IPS-20b (cell line): ENCODE measurements at regions not wholly inside any gene's neighbourhood (a gene's known extent, or its start where the extent isn't known, plus 50 kb on each side); places are given as distances from the start of the nearest gene placed in this dataset.
"Not testable (repeated sequence)": the region's sequence is repeated elsewhere in the genome, so short reads cannot be mapped to it uniquely, and the experiment has no call there.

Source experiments
- H3K27ac ChIP-seq: one replicate; pipeline ENCODE4 v1.5.1; 2013; ENCODE audit warnings: low read length
- H3K27me3 ChIP-seq: 2 replicates; pipeline ENCODE4 v1.6.1; 2013; ENCODE audit warnings: mild to moderate bottlenecking, low read length, inconsistent platforms; ENCODE audit not compliant: insufficient read depth
- H3K36me3 ChIP-seq: 2 replicates; pipeline ENCODE4 v1.6.1; 2013; ENCODE audit warnings: low read depth, mild to moderate bottlenecking, inconsistent platforms, low read length, moderate library complexity; ENCODE audit not compliant: insufficient read depth
- H3K4me1 ChIP-seq: 2 replicates; pipeline ENCODE4 v1.6.1; 2013; ENCODE audit warnings: mild to moderate bottlenecking, control low read depth, inconsistent platforms, low read length, moderate library complexity; ENCODE audit not compliant: insufficient read depth
- H3K4me3 ChIP-seq: 2 replicates; pipeline ENCODE4 v1.5.1; 2013; ENCODE audit warnings: mild to moderate bottlenecking, low read length, inconsistent platforms
- H3K9ac ChIP-seq: 2 replicates; pipeline ENCODE4 v1.6.1; 2013; ENCODE audit warnings: low read depth, mild to moderate bottlenecking, inconsistent platforms, low read length, moderate library complexity
- H3K9me3 ChIP-seq: 2 replicates; pipeline ENCODE4 v1.6.1; 2013; ENCODE audit warnings: mild to moderate bottlenecking, low read depth, low read length, inconsistent platforms; ENCODE audit not compliant: insufficient read depth

- not testable (repeated sequence) for H3K27me3 ChIP-seq, H3K9ac ChIP-seq, H3K4me3 ChIP-seq
Observed at GRCh38 chr2:90253306-90253705, 1561.8 kb downstream of the RPIA start.

GRCh38 chr2:90266888-90267287, 1575.4 kb downstream of the RPIA start:
- not testable (repeated sequence) for H3K27ac ChIP-seq, H3K4me3 ChIP-seq, H3K9ac ChIP-seq, H3K9me3 ChIP-seq, H3K27me3 ChIP-seq, H3K36me3 ChIP-seq, H3K4me1 ChIP-seq

More at GRCh38 chr2:90253306-90253705, 1561.8 kb downstream of the RPIA start:
- not testable (repeated sequence) for H3K4me1 ChIP-seq, H3K9me3 ChIP-seq, H3K27ac ChIP-seq, H3K36me3 ChIP-seq

- H3K36me3 ChIP-seq, H3K4me3 ChIP-seq, H3K4me1 ChIP-seq, H3K27me3 ChIP-seq, H3K27ac ChIP-seq, H3K9ac ChIP-seq, H3K9me3 ChIP-seq: not testable (repeated sequence)
Observed at GRCh38 chr2:90287751-90288150, 1596.3 kb downstream of the RPIA start.

- not testable (repeated sequence) for H3K27me3 ChIP-seq, H3K27ac ChIP-seq, H3K9ac ChIP-seq, H3K36me3 ChIP-seq, H3K9me3 ChIP-seq, H3K4me1 ChIP-seq, H3K4me3 ChIP-seq
Observed at GRCh38 chr2:90288396-90288795, 1596.9 kb downstream of the RPIA start.

- not testable (repeated sequence) for H3K9me3 ChIP-seq, H3K27me3 ChIP-seq, H3K27ac ChIP-seq, H3K4me3 ChIP-seq, H3K4me1 ChIP-seq, H3K36me3 ChIP-seq, H3K9ac ChIP-seq
Observed at GRCh38 chr2:90289291-90289980, 1598.0 kb downstream of the RPIA start.

- not testable (repeated sequence) for H3K27me3 ChIP-seq
Observed at GRCh38 chr2:90290701-90291100, 1599.2 kb downstream of the RPIA start.

GRCh38 chr2:90291168-90291883, 1599.9 kb downstream of the RPIA start:
- H3K4me1 ChIP-seq, H3K27me3 ChIP-seq, H3K36me3 ChIP-seq, H3K4me3 ChIP-seq, H3K9ac ChIP-seq, H3K9me3 ChIP-seq, H3K27ac ChIP-seq: not testable (repeated sequence)

More at GRCh38 chr2:90290701-90291100, 1599.2 kb downstream of the RPIA start:
- not testable (repeated sequence) for H3K9ac ChIP-seq, H3K4me3 ChIP-seq, H3K9me3 ChIP-seq, H3K4me1 ChIP-seq, H3K36me3 ChIP-seq, H3K27ac ChIP-seq

GRCh38 chr2:90291934-90292333, 1600.5 kb downstream of the RPIA start:
- not testable (repeated sequence) for H3K4me1 ChIP-seq, H3K27me3 ChIP-seq, H3K4me3 ChIP-seq, H3K9me3 ChIP-seq, H3K27ac ChIP-seq, H3K36me3 ChIP-seq, H3K9ac ChIP-seq

- H3K27ac ChIP-seq, H3K9ac ChIP-seq, H3K36me3 ChIP-seq, H3K4me1 ChIP-seq, H3K4me3 ChIP-seq, H3K9me3 ChIP-seq, H3K27me3 ChIP-seq: not testable (repeated sequence)
Observed at GRCh38 chr2:90292451-90292850, 1601.0 kb downstream of the RPIA start.

GRCh38 chr2:90293224-90293623, 1601.8 kb downstream of the RPIA start:
- H3K27ac ChIP-seq, H3K9ac ChIP-seq, H3K9me3 ChIP-seq, H3K27me3 ChIP-seq, H3K36me3 ChIP-seq, H3K4me3 ChIP-seq, H3K4me1 ChIP-seq: not testable (repeated sequence)

GRCh38 chr2:90293806-90294205, 1602.3 kb downstream of the RPIA start:
- not testable (repeated sequence) for H3K36me3 ChIP-seq, H3K9me3 ChIP-seq, H3K4me3 ChIP-seq, H3K27ac ChIP-seq, H3K4me1 ChIP-seq, H3K27me3 ChIP-seq, H3K9ac ChIP-seq

- H3K9ac ChIP-seq, H3K36me3 ChIP-seq, H3K27me3 ChIP-seq, H3K4me3 ChIP-seq, H3K27ac ChIP-seq, H3K9me3 ChIP-seq, H3K4me1 ChIP-seq: not testable (repeated sequence)
Observed at GRCh38 chr2:90295036-90295750, 1603.7 kb downstream of the RPIA start.
